ENCODE measurements at regions not wholly inside any gene's neighbourhood (a gene's known extent, or its start where the extent isn't known, plus 50 kb on each side); places are given as distances from the start of the nearest gene placed in this dataset.

DNA sequence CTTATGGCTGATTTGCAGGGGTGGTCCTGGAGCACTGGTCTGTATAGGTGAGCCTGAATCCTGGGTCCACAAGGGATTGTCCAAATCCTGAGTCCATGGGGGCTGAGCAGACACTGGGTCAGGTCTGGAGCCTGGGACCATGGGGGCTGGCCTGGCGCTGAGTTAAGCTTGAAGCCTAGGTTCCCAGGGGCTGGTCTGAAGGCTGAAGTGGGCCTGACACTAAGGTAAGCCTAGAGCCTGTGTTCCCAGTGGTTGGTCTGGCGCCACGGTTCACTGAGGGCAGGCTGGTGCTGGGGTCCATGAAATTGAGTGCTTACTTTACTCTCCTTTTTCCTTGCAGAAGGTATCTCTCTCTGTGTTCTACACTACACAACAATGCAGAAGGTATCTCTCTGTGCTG is 155.8 kb downstream of the RBM46 start:
- TF ChIP-seq CTCF (IDR thresholded peaks at IDR 0.05; ENCODE audit: low read length, missing control alignments), result no peak
- no peak for DNase-seq (ENCODE audit: low read depth)
- H3K4me3 ChIP-seq (replicated peaks; ENCODE audit: low read depth, low read length), result no peak overlapping the region

- TF ChIP-seq CTCF (IDR thresholded peaks at IDR 0.05; ENCODE audit: low read length, missing control alignments), result no peak
- H3K4me3 ChIP-seq (replicated peaks; ENCODE audit: low read depth, low read length), result no peak overlapping the region
- no peak for DNase-seq (ENCODE audit: low read depth)
These were observed 158.8 kb downstream of the RBM46 start for GRCh38 chr4:154939851-154940250.

- DNase-seq (ENCODE audit: low read depth), result no peak
- H3K4me3 ChIP-seq (replicated peaks; ENCODE audit: low read depth, low read length), result no peak overlapping the region
- TF ChIP-seq CTCF (IDR thresholded peaks at IDR 0.05; ENCODE audit: low read length, missing control alignments), result no peak
These were observed 161.1 kb downstream of the RBM46 start for GRCh38 chr4:154942176-154942575.

DNA sequence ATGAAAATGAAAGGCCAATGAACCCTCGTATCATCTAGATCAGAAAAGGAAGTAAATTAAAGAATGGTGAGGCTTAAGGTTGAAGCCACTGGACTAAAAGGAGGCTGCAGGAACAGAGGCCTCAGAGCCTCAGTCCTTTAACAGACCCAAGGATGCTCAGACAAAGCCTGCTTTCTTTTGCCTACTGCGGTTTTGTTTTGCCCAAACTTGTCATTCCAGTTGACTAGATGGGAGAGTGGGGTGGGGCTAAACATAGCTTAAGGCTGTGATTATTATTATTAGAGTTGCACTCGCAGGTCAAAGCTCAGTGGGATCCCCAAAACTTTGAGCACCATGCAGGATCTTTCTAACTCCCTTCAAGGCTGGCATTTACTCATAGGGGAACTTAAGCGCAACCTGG is 163.9 kb downstream of the RBM46 start:
- no peak for DNase-seq (ENCODE audit: low read depth)
- no peak for TF ChIP-seq CTCF (IDR thresholded peaks at IDR 0.05; ENCODE audit: low read length, missing control alignments)
- no peak overlapping the region for H3K4me3 ChIP-seq (replicated peaks; ENCODE audit: low read depth, low read length)

GRCh38 chr4:154946113-154946512 is 165.0 kb downstream of the RBM46 start:
- no peak for TF ChIP-seq CTCF (IDR thresholded peaks at IDR 0.05; ENCODE audit: low read length, missing control alignments)
- no peak overlapping the region for H3K4me3 ChIP-seq (replicated peaks; ENCODE audit: low read depth, low read length)
- no peak for DNase-seq (ENCODE audit: low read depth)

DNA sequence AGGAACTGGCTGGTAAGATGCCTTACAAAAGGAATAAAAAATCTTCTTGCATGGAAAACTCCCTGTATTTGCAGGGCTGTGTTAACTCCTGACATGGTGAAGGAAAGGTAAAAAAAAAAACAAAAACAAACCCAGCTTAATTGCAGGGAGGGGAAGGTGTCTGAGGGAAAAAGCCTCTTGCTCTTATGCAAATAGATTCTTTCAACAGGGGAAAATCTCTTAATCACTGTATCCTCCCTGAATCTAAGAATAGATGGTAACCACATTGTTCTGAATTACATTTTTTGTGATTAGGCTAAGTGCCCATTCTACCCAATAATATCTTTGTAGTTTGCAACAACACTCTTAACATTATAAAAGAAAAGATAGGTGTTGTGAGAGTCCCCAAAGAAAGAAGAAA is 172.6 kb downstream of the RBM46 start:
- no peak overlapping the region for H3K4me3 ChIP-seq (replicated peaks; ENCODE audit: low read depth, low read length)
- no peak for DNase-seq (ENCODE audit: low read depth)
- TF ChIP-seq CTCF (IDR thresholded peaks at IDR 0.05; ENCODE audit: low read length, missing control alignments), result no peak

DNA sequence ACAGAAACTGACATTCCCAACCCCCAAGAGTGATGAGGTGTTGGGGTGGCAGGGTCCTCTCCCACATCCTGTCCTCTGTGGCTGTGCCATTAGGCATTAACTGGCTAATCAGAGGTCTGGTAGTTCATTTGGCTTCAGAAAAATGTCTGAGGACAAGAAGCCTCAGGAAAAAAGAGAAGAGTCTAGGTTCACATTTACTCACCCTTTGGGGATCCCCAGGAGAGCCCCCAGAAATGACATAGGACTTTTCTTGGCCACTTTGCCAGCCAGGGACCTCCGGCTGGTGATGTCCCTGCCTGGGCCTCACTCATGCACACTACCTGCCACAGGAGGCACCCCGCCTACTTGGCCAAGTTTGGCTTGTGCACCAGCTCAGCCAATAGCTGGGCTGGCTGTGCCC is 173.0 kb downstream of the RBM46 start:
- H3K4me3 ChIP-seq (replicated peaks; ENCODE audit: low read depth, low read length), result no peak overlapping the region
- no peak for DNase-seq (ENCODE audit: low read depth)
- no peak for TF ChIP-seq CTCF (IDR thresholded peaks at IDR 0.05; ENCODE audit: low read length, missing control alignments)
